ENCODE measurements at regions not wholly inside any gene's neighbourhood (a gene's known extent, or its start where the extent isn't known, plus 50 kb on each side); places are given as distances from the start of the nearest gene placed in this dataset.
"Not testable (repeated sequence)": the region's sequence is repeated elsewhere in the genome, so short reads cannot be mapped to it uniquely, and the experiment has no call there.

- H3K4me3 ChIP-seq, H3K27me3 ChIP-seq, H3K27ac ChIP-seq, H3K36me3 ChIP-seq, DNase-seq, H3K4me1 ChIP-seq, H3K9me3 ChIP-seq: not testable (repeated sequence)
These were observed 50.8 kb upstream of the GRIN2B start for GRCh38 chr12:14032191-14032590.

GRCh38 chr12:14043776-14044175 is 62.4 kb upstream of the GRIN2B start:
- Histone ChIP-seq H3K27ac (no peak overlapping the region), H3K36me3 (no peaks in the 10 kb centered on the region), H3K4me3 (no peak overlapping the region), H3K4me1 (no peaks in the 10 kb centered on the region), H3K27me3 (no peaks in the 10 kb centered on the region), H3K9me3 (no peaks in the 10 kb centered on the region)
- no peak for DNase-seq
- TF ChIP-seq CTCF (IDR thresholded peaks at IDR 0.05) (no peak), POLR2A (IDR thresholded peaks at IDR 0.05) (no peak)

- DNase-seq: no peak
- Histone ChIP-seq H3K4me3 (no peak overlapping the region), H3K36me3 (no peaks in the 10 kb centered on the region), H3K9me3 (no peaks in the 10 kb centered on the region), H3K27ac (no peak overlapping the region), H3K4me1 (no peaks in the 10 kb centered on the region), H3K27me3 (no peaks in the 10 kb centered on the region)
- TF ChIP-seq CTCF (IDR thresholded peaks at IDR 0.05) (no peak), POLR2A (IDR thresholded peaks at IDR 0.05) (no peak)
These were observed 67.6 kb upstream of the GRIN2B start for GRCh38 chr12:14048941-14049545.

GRCh38 chr12:14057895-14058294 is 76.5 kb upstream of the GRIN2B start:
- H3K4me1 ChIP-seq: no peaks in the 10 kb centered on the region
- no peak overlapping the region for H3K27ac ChIP-seq
- no peaks in the 10 kb centered on the region for H3K9me3 ChIP-seq
- H3K27me3 ChIP-seq: no peaks in the 10 kb centered on the region
- no peak overlapping the region for H3K4me3 ChIP-seq
- H3K36me3 ChIP-seq: no peaks in the 10 kb centered on the region
- TF ChIP-seq CTCF (IDR thresholded peaks at IDR 0.05) (no peak), POLR2A (IDR thresholded peaks at IDR 0.05) (no peak)
- no peak for DNase-seq

GRCh38 chr12:14058717-14059116 is 77.3 kb upstream of the GRIN2B start:
- no peak for DNase-seq
- no peaks in the 10 kb centered on the region for H3K36me3 ChIP-seq
- no peak overlapping the region for H3K27ac ChIP-seq
- no peak overlapping the region for H3K4me3 ChIP-seq
- no peak for TF ChIP-seq POLR2A (IDR thresholded peaks at IDR 0.05)
- no peak for TF ChIP-seq CTCF (IDR thresholded peaks at IDR 0.05)
- H3K9me3 ChIP-seq: no peaks in the 10 kb centered on the region
- no peaks in the 10 kb centered on the region for H3K4me1 ChIP-seq
- no peaks in the 10 kb centered on the region for H3K27me3 ChIP-seq

- H3K36me3 ChIP-seq: no peaks in the 10 kb centered on the region
- no peak for DNase-seq
- H3K27me3 ChIP-seq: no peaks in the 10 kb centered on the region
- H3K27ac ChIP-seq: no peak overlapping the region
- no peaks in the 10 kb centered on the region for H3K4me1 ChIP-seq
- TF ChIP-seq CTCF (IDR thresholded peaks at IDR 0.05): no peak
- no peak for TF ChIP-seq POLR2A (IDR thresholded peaks at IDR 0.05)
- H3K4me3 ChIP-seq: no peak overlapping the region
- H3K9me3 ChIP-seq: no peaks in the 10 kb centered on the region
These were observed 78.1 kb upstream of the GRIN2B start for GRCh38 chr12:14059548-14059947.

Measured in Peyer's patch (tissue), 4 donors.